Adrenal gland (tissue), 5 donors: ENCODE measurements at regions not wholly inside any gene's neighbourhood (a gene's known extent, or its start where the extent isn't known, plus 50 kb on each side); places are given as distances from the start of the nearest gene placed in this dataset.

ENCODE experiments used
- CTCF ChIP-seq, 6 experiments: fragments of 450-650 bp in 4 of 6; fragments of 200-600 bp in 2 of 6; sonication (generic) in 1 of 6; IDR thresholded peaks; 1 replicate in 5 of 6; 2 replicates in 1 of 6; pipeline versions ENCODE4 v1.5.1 to v1.8.0; 2016 to 2021; ENCODE audit warnings: antibody characterized with exemption in 6 of 6, mild to moderate bottlenecking in 2 of 6, moderate library complexity in 1 of 6
- POLR2A ChIP-seq, 2 donors: fragments of 450-650 bp; IDR thresholded peaks; one replicate each; pipeline ENCODE4 v1.6.1; 2017; ENCODE audit warnings: antibody characterized with exemption in 2 of 2, mild to moderate bottlenecking in 2 of 2, moderate library complexity in 1 of 2
- donor health status: DM: no; HTN: no; CAD: no.

DNA sequence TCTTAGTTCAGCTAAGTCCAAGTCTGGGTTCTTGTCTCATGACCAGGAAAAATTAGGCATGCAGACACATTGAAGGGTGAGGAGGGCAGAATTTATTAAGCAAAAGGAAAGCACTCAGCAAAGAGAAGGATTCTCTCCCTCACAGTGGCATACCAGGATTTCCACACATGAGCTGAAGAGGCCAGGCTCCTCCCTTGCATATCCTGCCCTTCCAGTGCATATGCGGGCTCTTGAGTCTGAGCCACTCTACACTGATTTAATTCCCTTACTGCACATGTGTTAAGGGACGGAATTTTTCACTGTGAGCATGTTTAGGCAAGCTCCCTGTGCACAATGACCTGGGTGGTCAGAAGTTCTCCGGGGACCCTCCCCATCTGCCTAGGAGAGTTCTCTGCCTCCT, 652.7 kb upstream of the POM121L12 start:
- no peak for TF ChIP-seq CTCF (IDR thresholded peaks at IDR 0.05)
- TF ChIP-seq POLR2A (IDR thresholded peaks at IDR 0.05): no peak
